ENCODE measurements at regions not wholly inside any gene's neighbourhood (a gene's known extent, or its start where the extent isn't known, plus 50 kb on each side); places are given as distances from the start of the nearest gene placed in this dataset.
"Not testable (repeated sequence)": the region's sequence is repeated elsewhere in the genome, so short reads cannot be mapped to it uniquely, and the experiment has no call there.

GRCh38 chr10:124194199-124194824 is 100.9 kb upstream of the CHST15 start:
- DNase-seq (ENCODE audit: low read depth in 2 of 3, low spot score in 2 of 3): no peak

- DNase-seq (ENCODE audit: low read depth in 2 of 3, low spot score in 2 of 3): no peak
These were observed 99.9 kb upstream of the CHST15 start for GRCh38 chr10:124193309-124193696.

- not testable (repeated sequence) for DNase-seq (ENCODE audit: low read depth in 2 of 3, low spot score in 2 of 3)
These were observed 99.4 kb upstream of the CHST15 start for GRCh38 chr10:124192664-124193308.

GRCh38 chr10:124190476-124190875 is 97.1 kb upstream of the CHST15 start:
- not testable (repeated sequence) for DNase-seq (ENCODE audit: low read depth in 2 of 3, low spot score in 2 of 3)

- no peak for DNase-seq (ENCODE audit: low read depth in 2 of 3, low spot score in 2 of 3)
These were observed 93.6 kb upstream of the CHST15 start for GRCh38 chr10:124186956-124187355.

GRCh38 chr10:124185084-124185483 is 91.7 kb upstream of the CHST15 start:
- no peak for DNase-seq (ENCODE audit: low read depth in 2 of 3, low spot score in 2 of 3)

GRCh38 chr10:124184208-124184830 is 90.9 kb upstream of the CHST15 start:
- DNase-seq (ENCODE audit: low read depth in 2 of 3, low spot score in 2 of 3): no peak

GRCh38 chr10:124183617-124184016 is 90.2 kb upstream of the CHST15 start:
- no peak for DNase-seq (ENCODE audit: low read depth in 2 of 3, low spot score in 2 of 3)

GRCh38 chr10:124182088-124182541 is 88.7 kb upstream of the CHST15 start:
- no peak for DNase-seq (ENCODE audit: low read depth in 2 of 3, low spot score in 2 of 3)

- DNase-seq (ENCODE audit: low read depth in 2 of 3, low spot score in 2 of 3): no peak
These were observed 88.3 kb upstream of the CHST15 start for GRCh38 chr10:124181656-124182055.

GRCh38 chr10:124180947-124181549 is 87.7 kb upstream of the CHST15 start:
- DNase-seq (ENCODE audit: low read depth in 2 of 3, low spot score in 2 of 3): no peak

- no peak for DNase-seq (ENCODE audit: low read depth in 2 of 3, low spot score in 2 of 3)
These were observed 86.8 kb upstream of the CHST15 start for GRCh38 chr10:124180044-124180745.

GRCh38 chr10:124179308-124180043 is 86.1 kb upstream of the CHST15 start:
- DNase-seq (ENCODE audit: low read depth in 2 of 3, low spot score in 2 of 3): no peak

GRCh38 chr10:124177180-124177518 is 83.8 kb upstream of the CHST15 start:
- no peak for DNase-seq (ENCODE audit: low read depth in 2 of 3, low spot score in 2 of 3)

- DNase-seq (ENCODE audit: low read depth in 2 of 3, low spot score in 2 of 3): peak in 1 of 3 donors; percentile 57
These were observed 83.2 kb upstream of the CHST15 start for GRCh38 chr10:124176349-124177179.

GRCh38 chr10:124175701-124176348 is 82.4 kb upstream of the CHST15 start:
- DNase-seq (ENCODE audit: low read depth in 2 of 3, low spot score in 2 of 3): peak in 1 of 3 donors; percentile 26

GRCh38 chr10:124174673-124175645 is 81.6 kb upstream of the CHST15 start:
- no peak for DNase-seq (ENCODE audit: low read depth in 2 of 3, low spot score in 2 of 3)

GRCh38 chr10:124174071-124174566 is 80.7 kb upstream of the CHST15 start:
- DNase-seq (ENCODE audit: low read depth in 2 of 3, low spot score in 2 of 3): no peak
